GM12891 (cell line): ENCODE measurements at regions not wholly inside any gene's neighbourhood (a gene's known extent, or its start where the extent isn't known, plus 50 kb on each side); places are given as distances from the start of the nearest gene placed in this dataset.

Experiments
- PAX5 ChIP-seq: IDR thresholded peaks from 2 replicates; pipeline ENCODE4 v1.6.1; 2011; ENCODE audit warnings: low read length, moderate library complexity, mild to moderate bottlenecking; ENCODE audit not compliant: insufficient read depth, severe bottlenecking
- POLR2A ChIP-seq: IDR thresholded peaks from 2 replicates; pipeline ENCODE4 v1.6.1; 2011; ENCODE audit warnings: low read depth, low read length, control low read depth
- TAF1 ChIP-seq: IDR thresholded peaks from 2 replicates; pipeline ENCODE4 v1.6.1; 2011; ENCODE audit warnings: low read depth, low read length, control low read depth

DNA sequence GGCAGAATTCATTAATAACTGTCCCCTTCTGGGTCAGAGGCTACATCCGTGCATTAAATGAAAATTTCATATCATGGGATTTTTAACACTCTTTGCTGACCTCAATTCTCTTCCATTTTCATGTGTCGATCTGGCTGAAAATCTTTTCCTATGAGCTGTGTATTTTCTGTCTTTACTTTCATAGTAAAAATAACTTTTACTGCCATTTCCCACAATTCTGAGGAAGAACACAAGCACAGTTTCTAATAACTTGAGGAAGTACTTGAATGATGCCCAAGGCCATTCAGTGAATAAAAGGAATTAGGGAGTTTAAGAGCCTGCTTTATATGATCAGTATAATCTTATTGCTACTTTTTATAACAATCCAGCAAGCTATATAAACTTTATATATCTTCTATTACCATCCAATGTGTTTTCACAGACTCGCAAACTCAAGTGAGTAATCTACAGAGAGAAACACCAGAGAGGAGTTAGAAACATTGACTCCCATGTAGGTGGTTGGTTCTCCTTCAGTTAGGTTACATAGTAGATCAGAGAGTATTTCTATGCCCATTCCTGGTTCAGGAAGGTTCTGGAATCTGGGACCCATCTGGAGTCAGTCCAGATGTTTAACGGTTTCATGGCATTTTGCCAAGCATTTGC is 340.0 kb downstream of the FBXO15 start:
- TF ChIP-seq POLR2A (no peak), PAX5 (no peak), TAF1 (no peak)
